Gastrocnemius medialis (tissue), 4 donors: ENCODE measurements at regions not wholly inside any gene's neighbourhood (a gene's known extent, or its start where the extent isn't known, plus 50 kb on each side); places are given as distances from the start of the nearest gene placed in this dataset.

Source experiments
- POLR2A ChIP-seq, 2 donors: fragments of 450-650 bp; IDR thresholded peaks; one replicate each; pipeline ENCODE4 v1.6.1; 2017; ENCODE audit warnings: antibody characterized with exemption in 2 of 2, mild to moderate bottlenecking in 2 of 2, moderate library complexity in 2 of 2
- TF ChIP-seq, protein P1 (sequence below), 5 experiments: fragments of 450-650 bp in 3 of 5; fragments of 200-600 bp in 2 of 5; sonication (generic) in 2 of 5; IDR thresholded peaks in 4 of 5; conservative IDR thresholded peaks in 1 of 5; 1 replicate in 4 of 5; 2 replicates in 1 of 5; pipeline ENCODE4 v1.5.1; 2016 to 2019; ENCODE audit warnings: antibody characterized with exemption in 5 of 5, mild to moderate bottlenecking in 3 of 5, moderate library complexity in 3 of 5

DNA sequence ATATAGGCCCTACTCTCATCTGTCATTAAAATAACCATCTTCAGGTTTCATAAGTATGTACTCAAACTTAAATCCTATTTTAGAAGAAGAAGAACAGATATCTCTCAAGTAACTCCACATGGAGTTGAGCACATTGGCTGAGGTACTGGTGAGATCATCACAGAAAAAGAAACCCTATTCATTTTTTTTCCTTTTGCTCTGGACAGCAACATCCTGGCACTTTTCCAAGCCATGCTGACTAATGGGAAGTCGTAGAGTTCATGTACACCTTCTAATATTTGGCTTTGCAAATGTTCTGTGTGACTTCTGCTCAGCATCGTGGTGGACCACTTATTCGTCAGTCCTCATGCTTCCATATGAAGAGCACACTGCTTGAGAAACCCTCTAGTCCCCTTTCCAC, 336.0 kb upstream of the KCNH8 start:
- TF ChIP-seq POLR2A (IDR thresholded peaks at IDR 0.05) = no peak
- TF ChIP-seq, protein P1, sequence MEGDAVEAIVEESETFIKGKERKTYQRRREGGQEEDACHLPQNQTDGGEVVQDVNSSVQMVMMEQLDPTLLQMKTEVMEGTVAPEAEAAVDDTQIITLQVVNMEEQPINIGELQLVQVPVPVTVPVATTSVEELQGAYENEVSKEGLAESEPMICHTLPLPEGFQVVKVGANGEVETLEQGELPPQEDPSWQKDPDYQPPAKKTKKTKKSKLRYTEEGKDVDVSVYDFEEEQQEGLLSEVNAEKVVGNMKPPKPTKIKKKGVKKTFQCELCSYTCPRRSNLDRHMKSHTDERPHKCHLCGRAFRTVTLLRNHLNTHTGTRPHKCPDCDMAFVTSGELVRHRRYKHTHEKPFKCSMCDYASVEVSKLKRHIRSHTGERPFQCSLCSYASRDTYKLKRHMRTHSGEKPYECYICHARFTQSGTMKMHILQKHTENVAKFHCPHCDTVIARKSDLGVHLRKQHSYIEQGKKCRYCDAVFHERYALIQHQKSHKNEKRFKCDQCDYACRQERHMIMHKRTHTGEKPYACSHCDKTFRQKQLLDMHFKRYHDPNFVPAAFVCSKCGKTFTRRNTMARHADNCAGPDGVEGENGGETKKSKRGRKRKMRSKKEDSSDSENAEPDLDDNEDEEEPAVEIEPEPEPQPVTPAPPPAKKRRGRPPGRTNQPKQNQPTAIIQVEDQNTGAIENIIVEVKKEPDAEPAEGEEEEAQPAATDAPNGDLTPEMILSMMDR (IDR thresholded peaks at IDR 0.05 in 4 of 5, conservative IDR thresholded peaks at IDR 0.05 in 1 of 5) = no peak
